Esophagus squamous epithelium (tissue), 4 donors: ENCODE measurements at regions not wholly inside any gene's neighbourhood (a gene's known extent, or its start where the extent isn't known, plus 50 kb on each side); places are given as distances from the start of the nearest gene placed in this dataset.

Experiments used
- CTCF ChIP-seq, 6 experiments: fragments of 450-650 bp in 4 of 6; fragments of 200-600 bp in 2 of 6; sonication (generic) in 2 of 6; IDR thresholded peaks; one replicate each; pipeline ENCODE4 v1.5.1; 2016 to 2019; ENCODE audit warnings: antibody characterized with exemption in 6 of 6, mild to moderate bottlenecking in 4 of 6, moderate library complexity in 4 of 6
- POLR2A ChIP-seq, 4 donors: fragments of 450-650 bp; IDR thresholded peaks; one replicate each; pipeline ENCODE4 v1.6.1; 2017; ENCODE audit warnings: antibody characterized with exemption in 4 of 4, mild to moderate bottlenecking in 4 of 4, moderate library complexity in 3 of 4

- TF ChIP-seq CTCF (IDR thresholded peaks at IDR 0.05) (no peak), POLR2A (IDR thresholded peaks at IDR 0.05) (no peak)
Measured at GRCh38 chr9:86580688-86581087, 226.5 kb upstream of the TUT7 start.
